Neural progenitor cell (in vitro differentiated cells): ENCODE measurements at regions not wholly inside any gene's neighbourhood (a gene's known extent, or its start where the extent isn't known, plus 50 kb on each side); places are given as distances from the start of the nearest gene placed in this dataset.

Experiments
- DNase-seq: peaks from one replicate; pipeline ENCODE4 v3.0.0-alpha.2; 2016; ENCODE audit warnings: low spot score
- H2AFZ ChIP-seq: fragments of 200-600 bp; sonication (generic); replicated peaks from 2 replicates; pipeline ENCODE4 v1.6.1; 2016; ENCODE audit warnings: antibody characterized with exemption
- H3F3A ChIP-seq: fragments of 200-600 bp; sonication (generic); 2 replicates; pipeline ENCODE4 v1.6.1; 2016; ENCODE audit warnings: antibody characterized with exemption, low read depth
- H3K27ac ChIP-seq: fragments of 200-600 bp; sonication (generic); 2 replicates; pipeline ENCODE4 v1.5.1; 2016; ENCODE audit warnings: mild to moderate bottlenecking
- H3K27me3 ChIP-seq: fragments of 200-600 bp; sonication (generic); 2 replicates; pipeline ENCODE4 v1.6.1; 2016; ENCODE audit warnings: mild to moderate bottlenecking, moderate library complexity
- H3K36me3 ChIP-seq: fragments of 200-600 bp; sonication (generic); 2 replicates; pipeline ENCODE4 v1.5.1; 2016
- H3K4me1 ChIP-seq: fragments of 200-600 bp; sonication (generic); 2 replicates; pipeline ENCODE4 v1.6.1; 2016; ENCODE audit warnings: mixed run types
- H3K4me2 ChIP-seq: fragments of 200-600 bp; sonication (generic); 2 replicates; pipeline ENCODE4 v1.6.1; 2016
- H3K4me3 ChIP-seq: fragments of 200-600 bp; sonication (generic); 2 replicates; pipeline ENCODE4 v1.5.1; 2016
- H3K79me2 ChIP-seq: fragments of 200-600 bp; sonication (generic); 2 replicates; pipeline ENCODE4 v1.6.1; 2016; ENCODE audit warnings: low read depth
- H3K9ac ChIP-seq: fragments of 200-600 bp; sonication (generic); 2 replicates; pipeline ENCODE4 v1.6.1; 2016
- H3K9me3 ChIP-seq: fragments of 200-600 bp; sonication (generic); 2 replicates; pipeline ENCODE4 v1.5.1; 2016; ENCODE audit warnings: low read depth
- H4K20me1 ChIP-seq: fragments of 200-600 bp; sonication (generic); 2 replicates; pipeline ENCODE4 v1.6.1; 2016; ENCODE audit warnings: low read depth
- H3K27ac Mint-ChIP-seq: 3 replicates; pipeline ENCODE4 v1.8.0; 2021; ENCODE audit warnings: mixed read lengths
- H3K27me3 Mint-ChIP-seq: 2 replicates; pipeline ENCODE4 v1.8.0; 2022; ENCODE audit warnings: low read depth, mild to moderate bottlenecking, inconsistent platforms, moderate library complexity, mixed read lengths; ENCODE audit not compliant: insufficient read depth
- H3K36me3 Mint-ChIP-seq: 3 replicates; pipeline ENCODE4 v1.8.0; 2021; ENCODE audit warnings: mixed read lengths
- H3K4me1 Mint-ChIP-seq: 3 replicates; pipeline ENCODE4 v1.8.0; 2021; ENCODE audit warnings: mixed read lengths
- H3K4me3 Mint-ChIP-seq: 3 replicates; pipeline ENCODE4 v1.8.0; 2021; ENCODE audit warnings: mild to moderate bottlenecking, moderate library complexity, mixed read lengths
- H3K9me3 Mint-ChIP-seq: 3 replicates; pipeline ENCODE4 v1.8.0; 2020; ENCODE audit warnings: mixed read lengths
- EZH2 ChIP-seq: fragments of 200-600 bp; sonication (generic); IDR thresholded peaks from 2 replicates; pipeline ENCODE4 v1.6.1; 2017; ENCODE audit warnings: antibody characterized with exemption, mild to moderate bottlenecking, moderate library complexity
- EZH2phosphoT487 ChIP-seq: fragments of 200-600 bp; sonication (generic); IDR thresholded peaks from 2 replicates; pipeline ENCODE4 v1.6.1; 2017; ENCODE audit warnings: antibody characterized with exemption
- TF ChIP-seq, protein P1 (sequence below): fragments of 200-600 bp; sonication (generic); IDR thresholded peaks from 2 replicates; pipeline ENCODE4 v1.5.1; 2017; ENCODE audit warnings: antibody characterized with exemption, mild to moderate bottlenecking

DNA sequence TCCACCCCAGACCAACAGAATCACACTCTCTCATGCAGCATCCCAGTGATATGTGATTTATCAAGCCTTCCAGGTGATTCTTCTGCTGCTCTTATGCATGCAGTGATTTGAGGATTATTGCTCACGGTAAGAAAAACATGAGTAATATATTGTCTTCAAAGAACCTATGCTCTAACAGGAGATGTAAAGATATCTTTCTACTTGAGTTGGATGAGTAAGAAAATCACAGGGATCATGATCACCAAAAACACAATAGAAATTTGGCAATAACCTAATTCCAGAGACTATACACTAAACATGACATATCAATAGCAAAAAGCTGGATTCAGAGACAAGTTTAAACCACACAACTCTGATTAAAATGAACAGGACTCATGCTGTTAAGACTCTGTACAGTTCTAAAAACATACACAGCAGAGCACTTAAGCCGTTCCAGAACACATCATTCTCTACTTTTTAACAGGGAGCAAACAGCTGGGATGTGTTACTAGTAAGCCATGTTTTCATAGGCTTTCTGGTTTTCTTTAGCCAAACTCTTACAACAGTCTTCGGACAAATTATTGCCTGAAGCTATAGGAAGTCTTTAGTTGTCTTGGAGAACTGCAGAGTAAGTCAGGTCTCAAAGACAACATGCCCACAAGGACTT lies 568.6 kb downstream of the HAO1 start:
- H3K9me3 Mint-ChIP-seq, result peaks cover 27% of the 10 kb centered on the region
- no peak overlapping the region for H3K27ac ChIP-seq

DNA sequence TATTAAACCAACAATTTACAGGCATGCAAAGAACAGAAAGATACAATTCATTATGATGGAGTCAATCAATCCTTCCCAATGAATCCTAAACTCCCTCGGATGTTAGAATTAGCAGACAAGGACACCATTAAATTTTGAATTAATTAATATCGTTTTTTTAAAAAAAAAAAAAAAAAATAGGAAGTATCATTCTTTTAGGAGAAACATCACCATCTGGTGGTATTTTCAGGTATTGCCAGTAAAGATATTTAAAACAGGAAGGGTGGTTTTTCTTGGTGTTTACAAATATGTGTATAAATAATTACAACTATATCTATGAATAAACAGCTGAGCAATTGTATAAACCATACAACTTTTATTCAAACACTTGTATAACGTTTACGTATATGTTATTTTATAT lies 564.4 kb downstream of the HAO1 start:
- peaks cover 3% of the 10 kb centered on the region for H3K36me3 Mint-ChIP-seq
- TF ChIP-seq, protein P1, sequence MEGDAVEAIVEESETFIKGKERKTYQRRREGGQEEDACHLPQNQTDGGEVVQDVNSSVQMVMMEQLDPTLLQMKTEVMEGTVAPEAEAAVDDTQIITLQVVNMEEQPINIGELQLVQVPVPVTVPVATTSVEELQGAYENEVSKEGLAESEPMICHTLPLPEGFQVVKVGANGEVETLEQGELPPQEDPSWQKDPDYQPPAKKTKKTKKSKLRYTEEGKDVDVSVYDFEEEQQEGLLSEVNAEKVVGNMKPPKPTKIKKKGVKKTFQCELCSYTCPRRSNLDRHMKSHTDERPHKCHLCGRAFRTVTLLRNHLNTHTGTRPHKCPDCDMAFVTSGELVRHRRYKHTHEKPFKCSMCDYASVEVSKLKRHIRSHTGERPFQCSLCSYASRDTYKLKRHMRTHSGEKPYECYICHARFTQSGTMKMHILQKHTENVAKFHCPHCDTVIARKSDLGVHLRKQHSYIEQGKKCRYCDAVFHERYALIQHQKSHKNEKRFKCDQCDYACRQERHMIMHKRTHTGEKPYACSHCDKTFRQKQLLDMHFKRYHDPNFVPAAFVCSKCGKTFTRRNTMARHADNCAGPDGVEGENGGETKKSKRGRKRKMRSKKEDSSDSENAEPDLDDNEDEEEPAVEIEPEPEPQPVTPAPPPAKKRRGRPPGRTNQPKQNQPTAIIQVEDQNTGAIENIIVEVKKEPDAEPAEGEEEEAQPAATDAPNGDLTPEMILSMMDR, result peak; percentile 65
- TF ChIP-seq EZH2, result no peak
- H4K20me1 ChIP-seq, result no peaks in the 10 kb centered on the region
- no peak overlapping the region for H3K27ac Mint-ChIP-seq
- H3K27me3 ChIP-seq, result no peaks in the 10 kb centered on the region
- H3K9me3 Mint-ChIP-seq, result peaks cover 18% of the 10 kb centered on the region
- H3K27me3 Mint-ChIP-seq, result no peaks in the 10 kb centered on the region
- H3K36me3 ChIP-seq, result no peaks in the 10 kb centered on the region
- H3K4me3 ChIP-seq, result no peak overlapping the region
- no peaks in the 10 kb centered on the region for H3K79me2 ChIP-seq
- H2AFZ ChIP-seq, result no peak overlapping the region
- no peak overlapping the region for H3K27ac ChIP-seq
- peaks cover 8% of the 10 kb centered on the region for H3K4me1 ChIP-seq
- H3K4me1 Mint-ChIP-seq, result no peaks in the 10 kb centered on the region
- no peaks in the 10 kb centered on the region for H3K9me3 ChIP-seq
- DNase-seq, result peak; percentile 50
- H3K9ac ChIP-seq, result no peak overlapping the region
- no peak overlapping the region for H3K4me2 ChIP-seq
- no peaks in the 10 kb centered on the region for H3F3A ChIP-seq
- H3K4me3 Mint-ChIP-seq, result no peak overlapping the region

More for the DNA sequence above, 568.6 kb downstream of the HAO1 start:
- Histone ChIP-seq H3K9ac (no peak overlapping the region), H3K4me2 (no peak overlapping the region), H3F3A (no peaks in the 10 kb centered on the region), H3K4me1 (no peaks in the 10 kb centered on the region), H3K9me3 (no peaks in the 10 kb centered on the region), H4K20me1 (no peaks in the 10 kb centered on the region), H3K4me3 (no peak overlapping the region), H3K36me3 (no peaks in the 10 kb centered on the region), H3K79me2 (no peaks in the 10 kb centered on the region), H3K27me3 (no peaks in the 10 kb centered on the region), H2AFZ (no peak overlapping the region)
- Mint-ChIP-seq H3K27me3 (peaks cover 4% of the 10 kb centered on the region), H3K4me3 (no peak overlapping the region), H3K4me1 (peaks cover 14% of the 10 kb centered on the region), H3K27ac (no peak overlapping the region), H3K36me3 (peaks cover 3% of the 10 kb centered on the region)
- no peak for TF ChIP-seq EZH2phosphoT487
- no peak for TF ChIP-seq EZH2
- TF ChIP-seq, protein P1, result no peak
- DNase-seq, result no peak

DNA sequence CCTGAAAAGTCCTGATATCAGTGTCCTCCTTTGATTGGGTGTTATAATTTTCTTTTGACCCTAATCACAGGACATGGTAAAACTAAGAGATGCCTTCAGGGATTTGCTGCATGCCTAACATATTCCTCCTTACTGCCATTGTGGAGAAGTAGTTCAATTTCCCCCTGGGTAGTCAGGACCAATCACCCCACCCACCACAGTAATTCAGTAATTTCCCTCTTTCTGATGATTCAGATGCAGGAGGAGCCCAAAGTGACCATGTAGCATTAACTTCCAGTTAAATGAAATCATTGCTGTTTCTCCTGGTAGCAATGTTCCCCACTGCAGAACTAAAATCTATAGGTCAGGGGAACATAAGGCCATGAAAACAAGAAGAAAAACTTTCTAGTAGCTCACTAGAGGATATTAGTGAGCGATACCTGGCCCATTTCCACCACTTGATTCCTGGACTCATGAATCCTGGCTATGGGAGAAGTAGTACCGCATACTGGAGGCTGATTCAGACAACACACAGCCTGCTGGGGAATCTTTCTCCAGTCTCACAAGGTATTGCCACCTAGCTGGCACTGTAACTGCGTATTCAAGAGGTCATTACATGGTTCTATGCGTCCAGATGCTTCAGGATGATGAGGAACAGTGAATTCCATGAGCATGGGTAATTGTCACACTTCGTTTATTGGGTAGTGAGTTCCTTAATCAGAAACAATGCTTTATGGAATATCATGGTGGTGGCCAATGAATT lies 561.2 kb downstream of the HAO1 start:
- H3K9me3 ChIP-seq, result no peaks in the 10 kb centered on the region
- H3K9ac ChIP-seq, result no peak overlapping the region
- H2AFZ ChIP-seq, result no peak overlapping the region
- Mint-ChIP-seq H3K36me3 (no peaks in the 10 kb centered on the region), H3K4me3 (no peak overlapping the region), H3K9me3 (peaks cover 19% of the 10 kb centered on the region), H3K27me3 (peaks cover 2% of the 10 kb centered on the region), H3K4me1 (no peaks in the 10 kb centered on the region), H3K27ac (no peak overlapping the region)
- H3K4me2 ChIP-seq, result no peak overlapping the region
- TF ChIP-seq EZH2phosphoT487, result no peak
- no peak for TF ChIP-seq EZH2
- TF ChIP-seq, protein P1, result no peak
- H3K27me3 ChIP-seq, result no peaks in the 10 kb centered on the region
- H3K27ac ChIP-seq, result no peak overlapping the region
- no peaks in the 10 kb centered on the region for H3K79me2 ChIP-seq
- no peaks in the 10 kb centered on the region for H3K36me3 ChIP-seq
- no peak overlapping the region for H3K4me3 ChIP-seq
- no peaks in the 10 kb centered on the region for H3F3A ChIP-seq
- H4K20me1 ChIP-seq, result no peaks in the 10 kb centered on the region
- DNase-seq, result no peak
- H3K4me1 ChIP-seq, result peaks cover 8% of the 10 kb centered on the region
